ENCODE measurements at regions not wholly inside any gene's neighbourhood (a gene's known extent, or its start where the extent isn't known, plus 50 kb on each side); places are given as distances from the start of the nearest gene placed in this dataset.

- DNase-seq (ENCODE audit: low read depth, low spot score): no peak
Measured at GRCh38 chr2:56707218-56707617, 523.4 kb downstream of the CCDC85A start.

GRCh38 chr2:56707650-56708049 is 523.9 kb downstream of the CCDC85A start:
- DNase-seq (ENCODE audit: low read depth, low spot score): no peak

- DNase-seq (ENCODE audit: low read depth, low spot score): no peak
Measured at GRCh38 chr2:56709181-56709580, 525.4 kb downstream of the CCDC85A start.

GRCh38 chr2:56713161-56713676 is 529.4 kb downstream of the CCDC85A start:
- no peak for DNase-seq (ENCODE audit: low read depth, low spot score)

- no peak for DNase-seq (ENCODE audit: low read depth, low spot score)
Measured at GRCh38 chr2:56713978-56714377, 530.2 kb downstream of the CCDC85A start.

- DNase-seq (ENCODE audit: low read depth, low spot score): no peak
Measured at GRCh38 chr2:56714400-56714799, 530.6 kb downstream of the CCDC85A start.

- DNase-seq (ENCODE audit: low read depth, low spot score): no peak
Measured at GRCh38 chr2:56715683-56716082, 531.9 kb downstream of the CCDC85A start.

GRCh38 chr2:56718413-56718812 is 534.6 kb downstream of the CCDC85A start:
- DNase-seq (ENCODE audit: low read depth, low spot score): no peak

GRCh38 chr2:56729212-56729611 is 545.4 kb downstream of the CCDC85A start:
- no peak for DNase-seq (ENCODE audit: low read depth, low spot score)

GRCh38 chr2:56732946-56733345 is 549.2 kb downstream of the CCDC85A start:
- no peak for DNase-seq (ENCODE audit: low read depth, low spot score)

GRCh38 chr2:56739413-56739812 is 555.6 kb downstream of the CCDC85A start:
- DNase-seq (ENCODE audit: low read depth, low spot score): no peak

GRCh38 chr2:56741601-56742102 is 557.9 kb downstream of the CCDC85A start:
- no peak for DNase-seq (ENCODE audit: low read depth, low spot score)

GRCh38 chr2:56743807-56744206 is 560.0 kb downstream of the CCDC85A start:
- DNase-seq (ENCODE audit: low read depth, low spot score): no peak

GRCh38 chr2:56749152-56749752 is 565.5 kb downstream of the CCDC85A start:
- DNase-seq (ENCODE audit: low read depth, low spot score): no peak

- no peak for DNase-seq (ENCODE audit: low read depth, low spot score)
Measured at GRCh38 chr2:56753182-56753581, 569.4 kb downstream of the CCDC85A start.

- no peak for DNase-seq (ENCODE audit: low read depth, low spot score)
Measured at GRCh38 chr2:56754066-56754615, 570.4 kb downstream of the CCDC85A start.

- DNase-seq (ENCODE audit: low read depth, low spot score): no peak
Measured at GRCh38 chr2:56754627-56755026, 570.8 kb downstream of the CCDC85A start.

GRCh38 chr2:56757884-56758545 is 574.2 kb downstream of the CCDC85A start:
- no peak for DNase-seq (ENCODE audit: low read depth, low spot score)

- no peak for DNase-seq (ENCODE audit: low read depth, low spot score)
Measured at GRCh38 chr2:56763683-56764082, 579.9 kb downstream of the CCDC85A start.

- DNase-seq (ENCODE audit: low read depth, low spot score): no peak
Measured at GRCh38 chr2:56768973-56769372, 585.2 kb downstream of the CCDC85A start.

GRCh38 chr2:56770490-56770889 is 586.7 kb downstream of the CCDC85A start:
- DNase-seq (ENCODE audit: low read depth, low spot score): no peak

- DNase-seq (ENCODE audit: low read depth, low spot score): no peak
Measured at GRCh38 chr2:56784046-56784445, 600.3 kb downstream of the CCDC85A start.

GRCh38 chr2:56801214-56801613 is 617.4 kb downstream of the CCDC85A start:
- DNase-seq (ENCODE audit: low read depth, low spot score): no peak
